Aorta (tissue), 5 donors: ENCODE measurements at regions not wholly inside any gene's neighbourhood (a gene's known extent, or its start where the extent isn't known, plus 50 kb on each side); places are given as distances from the start of the nearest gene placed in this dataset.
"Not testable (repeated sequence)": the region's sequence is repeated elsewhere in the genome, so short reads cannot be mapped to it uniquely, and the experiment has no call there.

Source experiments
- ATAC-seq: fragments of 200-7000 bp; cut with Tn5 transposase; one replicate; pipeline ENCODE4 v1.9.1; 2022; ENCODE audit warnings: moderate library complexity; ENCODE audit not compliant: low FRiP score
- DNase-seq, 2 donors: peaks; one replicate each; pipeline ENCODE4 v3.0.0-alpha.2; 2020
- H3K27ac ChIP-seq, 2 donors: one replicate each; pipeline ENCODE4 v1.5.1; 2013; ENCODE audit warnings: low read length in 2 of 2, mild to moderate bottlenecking in 2 of 2, moderate library complexity in 2 of 2, control low read depth in 1 of 2, inconsistent platforms in 1 of 2, low read depth in 1 of 2
- H3K27me3 ChIP-seq, 2 donors: one replicate each; pipeline ENCODE4 v1.6.1; 2013; ENCODE audit warnings: control low read depth in 1 of 2, low read length in 1 of 2, mild to moderate bottlenecking in 1 of 2, moderate library complexity in 1 of 2; ENCODE audit not compliant: insufficient read depth in 2 of 2, control insufficient read depth in 1 of 2
- H3K36me3 ChIP-seq, 2 donors: one replicate each; pipeline ENCODE4 v1.6.1; 2013; ENCODE audit warnings: control low read depth in 1 of 2, low read length in 1 of 2, mild to moderate bottlenecking in 1 of 2; ENCODE audit not compliant: insufficient read depth in 2 of 2, control insufficient read depth in 1 of 2
- H3K4me1 ChIP-seq, 2 donors: one replicate each; pipeline ENCODE4 v1.6.1; 2013; ENCODE audit warnings: low read length in 2 of 2, control low read depth in 1 of 2, mild to moderate bottlenecking in 1 of 2, moderate library complexity in 1 of 2; ENCODE audit not compliant: insufficient read depth in 2 of 2, control insufficient read depth in 1 of 2
- H3K4me3 ChIP-seq, 2 donors: one replicate each; pipeline ENCODE4 v1.5.1; 2013; ENCODE audit warnings: low read length in 2 of 2, control low read depth in 1 of 2, mild to moderate bottlenecking in 1 of 2
- H3K9me3 ChIP-seq: one replicate; pipeline ENCODE4 v1.6.1; 2013; ENCODE audit warnings: mild to moderate bottlenecking, low read length; ENCODE audit not compliant: control insufficient read depth
- WGBS, 2 donors: extraction: QIAGEN DNeasy Blood & Tissue Kit; methylation state at CpG; one replicate each; pipeline ENCODE4 v1.1.7; 2013; 5-methylcytosine and 5-hydroxymethylcytosine counted together
- intact Hi-C, 2 donors: fragments of 100-400 bp; cut with DNase I; formaldehyde crosslinking; loops; one replicate each; pipeline versions ENCODE4 v1.14.2 to v1.15.0; 2022
- donor health status: healthy with polysubstance abuse.
- donor health status: Bipolar disorder and iron deficiency.
- donor health status: DM: no; HTN: no; CAD: no.
- donor health status: DM: no; HTN: no; CAD: no.
- donor health status: DM: yes; HTN: yes; CAD: no.

- Histone ChIP-seq H3K9me3 (no peaks in the 10 kb centered on the region), H3K27me3 (no peaks in the 10 kb centered on the region), H3K4me1 (no peaks in the 10 kb centered on the region), H3K4me3 (no peak overlapping the region), H3K27ac (no peak overlapping the region), H3K36me3 (no peaks in the 10 kb centered on the region)
- intact Hi-C loops: no loop called here
- WGBS, 2 donors: 79 to 88% methylated on average over 2 of the region's 2 CpGs
- no peak for ATAC-seq
- DNase-seq: no peak
Measured at GRCh38 chr12:126027825-126028224, 962.6 kb downstream of the AACS start.

- DNase-seq (no peak), ATAC-seq (no peak)
- Histone ChIP-seq H3K27me3 (no peaks in the 10 kb centered on the region), H3K4me1 (no peaks in the 10 kb centered on the region), H3K9me3 (no peaks in the 10 kb centered on the region), H3K36me3 (no peaks in the 10 kb centered on the region), H3K4me3 (no peak overlapping the region), H3K27ac (no peak overlapping the region)
- WGBS, 2 donors: 76 to 82% methylated on average over 8 of the region's 8 CpGs
- intact Hi-C loops: no loop called here
Measured at GRCh38 chr12:126030573-126030972, 965.3 kb downstream of the AACS start.

- Histone ChIP-seq H3K4me1 (no peaks in the 10 kb centered on the region), H3K27me3 (no peaks in the 10 kb centered on the region), H3K27ac (no peak overlapping the region), H3K36me3 (no peaks in the 10 kb centered on the region), H3K4me3 (no peak overlapping the region), H3K9me3 (no peaks in the 10 kb centered on the region)
- WGBS, 2 donors: 37 to 48% methylated on average over 3 of the region's 3 CpGs
- intact Hi-C loops: no loop called here
- ATAC-seq (no peak), DNase-seq (no peak)
Measured at GRCh38 chr12:126033751-126034150, 968.5 kb downstream of the AACS start.

GRCh38 chr12:126036348-126036747, 971.1 kb downstream of the AACS start:
- Histone ChIP-seq H3K4me3 (no peak overlapping the region), H3K27me3 (no peaks in the 10 kb centered on the region), H3K9me3 (peaks cover 2% of the 10 kb centered on the region), H3K27ac (no peak overlapping the region), H3K4me1 (no peaks in the 10 kb centered on the region), H3K36me3 (no peaks in the 10 kb centered on the region)
- intact Hi-C loops: no loop called here
- DNase-seq (no peak), ATAC-seq (no peak)

GRCh38 chr12:126038434-126038833, 973.2 kb downstream of the AACS start:
- ATAC-seq: no peak
- WGBS, 2 donors: 69 to 74% methylated on average over 1 of the region's 1 CpG
- no peak overlapping the region for H3K27ac ChIP-seq

GRCh38 chr12:126040307-126040706, 975.1 kb downstream of the AACS start:
- Histone ChIP-seq H3K4me3 (no peak overlapping the region), H3K27me3 (peaks cover 0 to 1% of the 10 kb centered on the region in 2 donors), H3K4me1 (no peaks in the 10 kb centered on the region), H3K9me3 (peaks cover 2% of the 10 kb centered on the region), H3K36me3 (no peaks in the 10 kb centered on the region), H3K27ac (no peak overlapping the region)
- no peak for DNase-seq
- ATAC-seq: no peak
- intact Hi-C loops: no loop called here
- 77 to 78% methylated on average over 5 of the region's 5 CpGs for WGBS, 2 donors

More at GRCh38 chr12:126038434-126038833, 973.2 kb downstream of the AACS start:
- Histone ChIP-seq H3K9me3 (peaks cover 2% of the 10 kb centered on the region), H3K4me1 (no peaks in the 10 kb centered on the region), H3K27me3 (no peaks in the 10 kb centered on the region), H3K36me3 (no peaks in the 10 kb centered on the region), H3K4me3 (no peak overlapping the region)
- intact Hi-C loops: no loop called here
- no peak for DNase-seq

- DNase-seq (no peak), ATAC-seq (no peak)
- no peaks in the 10 kb centered on the region for H3K4me1 ChIP-seq
- H3K4me3 ChIP-seq: no peak overlapping the region
- peaks cover 0 to 1% of the 10 kb centered on the region in 2 donors for H3K27me3 ChIP-seq
- no peak overlapping the region for H3K27ac ChIP-seq
- WGBS, 2 donors: 60 to 73% methylated on average over 5 of the region's 5 CpGs
- H3K9me3 ChIP-seq: peaks cover 2% of the 10 kb centered on the region
- H3K36me3 ChIP-seq: no peaks in the 10 kb centered on the region
- intact Hi-C loops: no loop called here
Measured at GRCh38 chr12:126042286-126042685, 977.1 kb downstream of the AACS start.

GRCh38 chr12:126049501-126049900, 984.3 kb downstream of the AACS start:
- H3K27ac ChIP-seq, intact Hi-C loops, H3K4me3 ChIP-seq, ATAC-seq, H3K4me1 ChIP-seq, H3K36me3 ChIP-seq, DNase-seq, H3K9me3 ChIP-seq, H3K27me3 ChIP-seq: not testable (repeated sequence)
- 50 to 53% methylated on average over 5 of the region's 5 CpGs for WGBS, 2 donors

GRCh38 chr12:126051611-126052107, 986.4 kb downstream of the AACS start:
- intact Hi-C loops: no loop called here
- Histone ChIP-seq H3K4me3 (no peak overlapping the region), H3K27me3 (no peaks in the 10 kb centered on the region), H3K36me3 (no peaks in the 10 kb centered on the region), H3K27ac (no peak overlapping the region), H3K9me3 (no peaks in the 10 kb centered on the region), H3K4me1 (no peaks in the 10 kb centered on the region)
- DNase-seq: no peak
- 64 to 66% methylated on average over 6 of the region's 6 CpGs for WGBS, 2 donors
- ATAC-seq: no peak
